Activated T-helper 1 cell treated with anti-CD3 and anti-CD28 coated beads, Interleukin-12 subunit alpha, Interleukin-12 subunit beta, Interleukin-2, Interleukin-4 antibody, amounts not matched to agents 30 ng/mL and 10 ng/mL and 1 ng/mL, durations not matched to agents 14 hours and 24 hours and 36 hours (primary cell): ENCODE measurements at regions not wholly inside any gene's neighbourhood (a gene's known extent, or its start where the extent isn't known, plus 50 kb on each side); places are given as distances from the start of the nearest gene placed in this dataset.

ENCODE experiments used
- DNase-seq: peaks from one replicate; pipeline ENCODE4 v3.0.0; 2021; ENCODE audit warnings: low spot score
- H3K27ac Mint-ChIP-seq: one replicate; pipeline ENCODE4 v1.8.0; 2021; ENCODE audit warnings: mild to moderate bottlenecking, mixed read lengths
- H3K27me3 Mint-ChIP-seq: one replicate; pipeline ENCODE4 v1.8.0; 2022; ENCODE audit warnings: mild to moderate bottlenecking, moderate library complexity, mixed read lengths; ENCODE audit not compliant: insufficient read depth
- H3K36me3 Mint-ChIP-seq: one replicate; pipeline ENCODE4 v1.8.0; 2021; ENCODE audit warnings: low read depth, mixed read lengths
- H3K4me1 Mint-ChIP-seq: one replicate; pipeline ENCODE4 v1.8.0; 2021; ENCODE audit warnings: low read depth, mixed read lengths
- H3K4me3 Mint-ChIP-seq: one replicate; pipeline ENCODE4 v1.8.0; 2021; ENCODE audit warnings: mild to moderate bottlenecking, moderate library complexity, mixed read lengths
- H3K9me3 Mint-ChIP-seq: one replicate; pipeline ENCODE4 v1.8.0; 2021; ENCODE audit warnings: mixed read lengths
- intact Hi-C: fragments of 100-400 bp; cut with micrococcal nuclease; formaldehyde crosslinking; loops from one replicate; pipeline ENCODE4 v1.15.1; 2024

DNA sequence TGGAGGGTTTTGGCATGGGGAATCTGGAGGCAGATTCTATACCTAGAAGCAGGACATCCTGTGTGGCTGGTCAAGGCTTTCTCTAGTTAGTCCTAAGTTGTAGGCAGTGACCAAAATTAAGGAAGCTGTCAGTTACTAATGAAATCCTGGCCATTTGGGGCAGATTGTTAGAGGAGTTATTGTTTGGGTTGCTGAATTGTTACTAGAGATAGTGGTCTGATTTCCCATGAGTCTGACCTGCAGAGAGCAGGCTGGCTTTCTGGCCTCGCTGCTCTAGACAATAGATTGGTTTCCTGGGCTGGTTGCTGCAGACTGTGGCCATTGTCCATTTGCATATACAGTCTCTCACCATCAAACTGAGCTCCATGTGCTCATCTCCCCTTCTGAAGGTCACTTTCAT lies 205.0 kb upstream of the SASH1 start:
- Mint-ChIP-seq H3K36me3 (no peaks in the 10 kb centered on the region), H3K4me1 (no peaks in the 10 kb centered on the region), H3K27me3 (no peaks in the 10 kb centered on the region), H3K4me3 (no peak overlapping the region), H3K27ac (no peak overlapping the region), H3K9me3 (no peaks in the 10 kb centered on the region)
- no peak for DNase-seq
- intact Hi-C loops, result no loop called here

- no peaks in the 10 kb centered on the region for H3K9me3 Mint-ChIP-seq
- H3K36me3 Mint-ChIP-seq, result no peaks in the 10 kb centered on the region
- no peak for DNase-seq
- H3K4me3 Mint-ChIP-seq, result no peak overlapping the region
- H3K27me3 Mint-ChIP-seq, result no peaks in the 10 kb centered on the region
- no peaks in the 10 kb centered on the region for H3K4me1 Mint-ChIP-seq
- H3K27ac Mint-ChIP-seq, result no peak overlapping the region
- intact Hi-C loops, result no loop called here
These were observed 204.1 kb upstream of the SASH1 start for GRCh38 chr6:148138573-148138972.

DNA sequence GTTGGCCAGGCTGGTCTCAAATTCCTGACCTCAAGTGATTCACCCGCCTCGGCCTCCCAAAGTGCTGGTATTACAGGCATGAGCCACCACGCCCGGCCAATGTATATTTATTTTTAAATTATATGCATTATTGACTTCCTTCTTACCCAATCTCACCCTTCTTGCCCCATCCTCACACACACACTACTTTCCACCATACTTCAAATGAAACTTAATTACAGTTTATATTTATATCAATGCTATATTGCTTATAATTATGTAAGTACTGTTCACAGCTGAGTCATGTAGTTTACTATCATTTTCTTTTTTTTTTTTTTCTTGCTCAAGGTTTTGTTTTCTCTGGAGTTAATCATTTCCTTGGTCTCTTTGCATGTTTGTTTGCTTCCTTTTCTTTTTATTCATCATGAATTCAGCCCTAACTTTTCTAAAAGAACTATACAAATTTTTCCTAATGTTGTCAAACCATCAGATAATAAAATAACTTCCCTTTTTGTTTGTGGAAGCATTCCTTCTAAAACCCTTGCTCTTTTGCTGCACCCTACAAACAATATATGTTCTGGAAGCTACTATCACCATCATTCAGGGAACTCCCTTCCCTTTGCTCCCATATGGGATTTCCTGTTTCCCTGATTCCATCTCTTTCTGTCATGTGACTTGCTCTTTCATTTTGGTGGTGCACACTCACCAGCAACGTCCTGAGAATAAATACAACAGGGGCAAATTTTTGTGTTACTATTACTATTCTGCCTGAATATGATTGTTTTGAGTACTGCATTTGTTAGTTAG lies 201.7 kb upstream of the SASH1 start:
- intact Hi-C loops, result no loop called here
- Mint-ChIP-seq H3K36me3 (no peaks in the 10 kb centered on the region), H3K9me3 (no peaks in the 10 kb centered on the region), H3K27me3 (no peaks in the 10 kb centered on the region), H3K4me3 (no peak overlapping the region), H3K4me1 (no peaks in the 10 kb centered on the region), H3K27ac (no peak overlapping the region)
- no peak for DNase-seq

DNA sequence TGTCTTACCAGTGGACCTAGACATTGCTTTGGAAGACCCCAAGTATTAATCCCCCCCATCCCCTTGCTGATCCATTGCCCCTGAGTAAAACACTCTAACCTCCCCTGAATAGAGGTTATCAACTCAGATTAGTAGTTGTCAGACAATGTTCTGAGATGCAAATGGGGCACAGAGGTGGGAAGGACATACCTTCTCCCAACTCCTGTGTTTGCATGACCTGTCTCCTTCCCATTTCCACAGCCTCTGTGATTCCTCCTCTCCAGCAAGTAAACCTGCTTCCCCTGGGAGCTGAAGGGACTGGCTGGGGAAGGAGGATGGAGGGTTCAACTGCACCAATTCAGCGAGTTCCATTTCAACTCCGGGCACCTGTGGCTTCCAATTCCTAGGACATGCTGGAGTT lies 199.8 kb upstream of the SASH1 start:
- DNase-seq, result no peak
- H3K27me3 Mint-ChIP-seq, result no peaks in the 10 kb centered on the region
- H3K4me1 Mint-ChIP-seq, result peaks cover 8% of the 10 kb centered on the region
- intact Hi-C loops, result no loop called here
- no peaks in the 10 kb centered on the region for H3K36me3 Mint-ChIP-seq
- H3K4me3 Mint-ChIP-seq, result no peak overlapping the region
- no peaks in the 10 kb centered on the region for H3K9me3 Mint-ChIP-seq
- H3K27ac Mint-ChIP-seq, result no peak overlapping the region

- H3K27me3 Mint-ChIP-seq, result no peaks in the 10 kb centered on the region
- DNase-seq, result no peak
- peaks cover 8% of the 10 kb centered on the region for H3K4me1 Mint-ChIP-seq
- H3K36me3 Mint-ChIP-seq, result no peaks in the 10 kb centered on the region
- no peak overlapping the region for H3K4me3 Mint-ChIP-seq
- intact Hi-C loops, result no loop called here
- no peaks in the 10 kb centered on the region for H3K9me3 Mint-ChIP-seq
- no peak overlapping the region for H3K27ac Mint-ChIP-seq
These were observed 198.9 kb upstream of the SASH1 start for GRCh38 chr6:148143771-148144170.

- peak; percentile 15 for DNase-seq
- H3K27ac Mint-ChIP-seq, result no peak overlapping the region
- H3K9me3 Mint-ChIP-seq, result no peaks in the 10 kb centered on the region
- H3K4me3 Mint-ChIP-seq, result no peak overlapping the region
- H3K4me1 Mint-ChIP-seq, result peaks cover 8% of the 10 kb centered on the region
- no peaks in the 10 kb centered on the region for H3K27me3 Mint-ChIP-seq
- intact Hi-C loops, result loop anchor here (1.0 kb wide), 2 partner anchors 21 to 319 kb away; no protein-coding TSS in a partner anchor
- no peaks in the 10 kb centered on the region for H3K36me3 Mint-ChIP-seq
These were observed 197.6 kb upstream of the SASH1 start for GRCh38 chr6:148144917-148145521.

- peaks cover 2% of the 10 kb centered on the region for H3K27me3 Mint-ChIP-seq
- intact Hi-C loops, result no loop called here
- no peak for DNase-seq
- no peaks in the 10 kb centered on the region for H3K9me3 Mint-ChIP-seq
- no peaks in the 10 kb centered on the region for H3K36me3 Mint-ChIP-seq
- peaks cover 8% of the 10 kb centered on the region for H3K4me1 Mint-ChIP-seq
- no peak overlapping the region for H3K4me3 Mint-ChIP-seq
- no peak overlapping the region for H3K27ac Mint-ChIP-seq
These were observed 195.7 kb upstream of the SASH1 start for GRCh38 chr6:148146717-148147462.

- intact Hi-C loops, result no loop called here
- H3K36me3 Mint-ChIP-seq, result no peaks in the 10 kb centered on the region
- no peak overlapping the region for H3K4me3 Mint-ChIP-seq
- H3K9me3 Mint-ChIP-seq, result no peaks in the 10 kb centered on the region
- H3K4me1 Mint-ChIP-seq, result peaks cover 8% of the 10 kb centered on the region
- no peak overlapping the region for H3K27ac Mint-ChIP-seq
- peaks cover 2% of the 10 kb centered on the region for H3K27me3 Mint-ChIP-seq
- no peak for DNase-seq
These were observed 195.2 kb upstream of the SASH1 start for GRCh38 chr6:148147463-148147830.

DNA sequence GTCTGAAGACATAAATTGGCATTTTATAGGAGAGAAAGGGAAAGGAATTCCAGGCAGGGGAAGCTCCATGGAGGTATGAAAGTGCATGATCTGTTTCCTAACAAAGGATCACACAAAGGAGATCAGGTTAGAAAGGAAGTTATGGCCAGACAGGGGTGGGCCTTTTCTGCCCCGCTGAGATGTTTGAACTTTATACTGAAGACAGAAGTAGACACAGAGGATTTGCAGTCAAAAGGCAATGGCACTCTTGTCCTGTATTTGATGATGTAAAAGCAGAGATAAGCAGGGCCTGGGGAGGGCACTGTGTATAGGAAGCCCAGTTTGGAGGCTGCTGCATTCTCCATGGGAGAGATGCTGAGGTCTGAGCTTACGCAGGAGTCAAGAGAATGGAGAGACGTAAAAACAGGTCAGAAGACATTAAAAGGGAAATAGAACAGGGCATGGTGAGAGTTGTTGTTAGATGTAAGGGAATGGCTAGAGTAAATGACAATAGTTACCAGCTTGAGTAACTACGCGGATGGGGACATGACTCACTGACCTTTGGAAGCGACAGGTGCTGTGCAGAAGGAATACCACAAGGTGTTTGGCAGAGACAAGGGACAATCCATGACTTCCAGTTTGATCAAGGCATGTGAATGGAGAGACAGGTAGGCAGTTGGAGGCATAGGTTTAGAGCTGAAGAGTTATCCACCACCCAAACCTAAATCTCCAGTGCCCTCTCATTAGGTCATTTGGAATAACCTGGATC lies 190.6 kb upstream of the SASH1 start:
- Mint-ChIP-seq H3K27ac (no peak overlapping the region), H3K4me1 (peaks cover under 1% of the 10 kb centered on the region), H3K9me3 (no peaks in the 10 kb centered on the region), H3K27me3 (peaks cover 4% of the 10 kb centered on the region), H3K4me3 (no peak overlapping the region), H3K36me3 (no peaks in the 10 kb centered on the region)
- no peak for DNase-seq
- intact Hi-C loops, result no loop called here

DNA sequence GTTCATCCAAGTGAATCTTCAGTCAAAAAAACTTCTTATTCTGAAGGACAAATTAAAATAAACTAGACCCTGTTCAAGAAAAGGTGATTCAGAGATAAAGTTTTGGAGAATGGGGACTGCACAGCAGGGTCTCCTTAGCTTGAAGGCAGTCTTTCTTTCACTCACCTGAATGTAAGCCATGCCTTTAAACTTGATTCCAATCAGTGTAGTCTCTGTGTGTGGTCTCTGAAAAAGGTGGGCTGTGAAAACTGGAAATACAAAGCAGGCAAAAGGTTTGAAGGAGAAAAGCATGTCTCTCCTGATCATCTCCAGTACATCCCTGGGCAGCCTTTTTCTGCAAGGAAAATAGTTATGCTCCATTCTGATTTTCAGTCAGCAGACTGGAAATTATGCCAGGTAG lies 188.0 kb upstream of the SASH1 start:
- Mint-ChIP-seq H3K27ac (no peak overlapping the region), H3K4me3 (no peak overlapping the region), H3K27me3 (peaks cover 4% of the 10 kb centered on the region), H3K9me3 (no peaks in the 10 kb centered on the region), H3K4me1 (no peaks in the 10 kb centered on the region), H3K36me3 (no peaks in the 10 kb centered on the region)
- intact Hi-C loops, result no loop called here
- DNase-seq, result no peak

GRCh38 chr6:148155293-148155692 lies 187.3 kb upstream of the SASH1 start:
- Mint-ChIP-seq H3K4me1 (no peaks in the 10 kb centered on the region), H3K36me3 (no peaks in the 10 kb centered on the region), H3K4me3 (no peak overlapping the region), H3K27me3 (peaks cover 4% of the 10 kb centered on the region), H3K9me3 (no peaks in the 10 kb centered on the region), H3K27ac (no peak overlapping the region)
- no peak for DNase-seq
- intact Hi-C loops, result no loop called here

GRCh38 chr6:148157841-148158240 lies 184.8 kb upstream of the SASH1 start:
- no peak overlapping the region for H3K4me3 Mint-ChIP-seq
- intact Hi-C loops, result no loop called here
- no peaks in the 10 kb centered on the region for H3K36me3 Mint-ChIP-seq
- peaks cover 2% of the 10 kb centered on the region for H3K27me3 Mint-ChIP-seq
- no peaks in the 10 kb centered on the region for H3K9me3 Mint-ChIP-seq
- H3K4me1 Mint-ChIP-seq, result no peaks in the 10 kb centered on the region
- H3K27ac Mint-ChIP-seq, result no peak overlapping the region
- DNase-seq, result no peak

GRCh38 chr6:148164645-148165044 lies 178.0 kb upstream of the SASH1 start:
- Mint-ChIP-seq H3K4me3 (no peak overlapping the region), H3K9me3 (no peaks in the 10 kb centered on the region), H3K27ac (no peak overlapping the region), H3K36me3 (no peaks in the 10 kb centered on the region), H3K27me3 (no peaks in the 10 kb centered on the region), H3K4me1 (no peaks in the 10 kb centered on the region)
- intact Hi-C loops, result loop anchor here (10.0 kb wide), 1 partner anchor 780 kb away; no protein-coding TSS in a partner anchor
- no peak for DNase-seq
